Neural progenitor cell (in vitro differentiated cells): ENCODE measurements at regions not wholly inside any gene's neighbourhood (a gene's known extent, or its start where the extent isn't known, plus 50 kb on each side); places are given as distances from the start of the nearest gene placed in this dataset.
A peak's percentile ranks its signal among the peaks of the same experiment; 100 is the strongest.

ENCODE experiments used
- DNase-seq: peaks from one replicate; pipeline ENCODE4 v3.0.0-alpha.2; 2016; ENCODE audit warnings: low spot score
- H2AFZ ChIP-seq: fragments of 200-600 bp; sonication (generic); replicated peaks from 2 replicates; pipeline ENCODE4 v1.6.1; 2016; ENCODE audit warnings: antibody characterized with exemption
- H3F3A ChIP-seq: fragments of 200-600 bp; sonication (generic); 2 replicates; pipeline ENCODE4 v1.6.1; 2016; ENCODE audit warnings: antibody characterized with exemption, low read depth
- H3K27ac ChIP-seq: fragments of 200-600 bp; sonication (generic); 2 replicates; pipeline ENCODE4 v1.5.1; 2016; ENCODE audit warnings: mild to moderate bottlenecking
- H3K27me3 ChIP-seq: fragments of 200-600 bp; sonication (generic); 2 replicates; pipeline ENCODE4 v1.6.1; 2016; ENCODE audit warnings: mild to moderate bottlenecking, moderate library complexity
- H3K36me3 ChIP-seq: fragments of 200-600 bp; sonication (generic); 2 replicates; pipeline ENCODE4 v1.5.1; 2016
- H3K4me1 ChIP-seq: fragments of 200-600 bp; sonication (generic); 2 replicates; pipeline ENCODE4 v1.6.1; 2016; ENCODE audit warnings: mixed run types
- H3K4me2 ChIP-seq: fragments of 200-600 bp; sonication (generic); 2 replicates; pipeline ENCODE4 v1.6.1; 2016
- H3K4me3 ChIP-seq: fragments of 200-600 bp; sonication (generic); 2 replicates; pipeline ENCODE4 v1.5.1; 2016
- H3K79me2 ChIP-seq: fragments of 200-600 bp; sonication (generic); 2 replicates; pipeline ENCODE4 v1.6.1; 2016; ENCODE audit warnings: low read depth
- H3K9ac ChIP-seq: fragments of 200-600 bp; sonication (generic); 2 replicates; pipeline ENCODE4 v1.6.1; 2016
- H3K9me3 ChIP-seq: fragments of 200-600 bp; sonication (generic); 2 replicates; pipeline ENCODE4 v1.5.1; 2016; ENCODE audit warnings: low read depth
- H4K20me1 ChIP-seq: fragments of 200-600 bp; sonication (generic); 2 replicates; pipeline ENCODE4 v1.6.1; 2016; ENCODE audit warnings: low read depth
- H3K27ac Mint-ChIP-seq: 3 replicates; pipeline ENCODE4 v1.8.0; 2021; ENCODE audit warnings: mixed read lengths
- H3K27me3 Mint-ChIP-seq: 2 replicates; pipeline ENCODE4 v1.8.0; 2022; ENCODE audit warnings: low read depth, mild to moderate bottlenecking, inconsistent platforms, moderate library complexity, mixed read lengths; ENCODE audit not compliant: insufficient read depth
- H3K36me3 Mint-ChIP-seq: 3 replicates; pipeline ENCODE4 v1.8.0; 2021; ENCODE audit warnings: mixed read lengths
- H3K4me1 Mint-ChIP-seq: 3 replicates; pipeline ENCODE4 v1.8.0; 2021; ENCODE audit warnings: mixed read lengths
- H3K4me3 Mint-ChIP-seq: 3 replicates; pipeline ENCODE4 v1.8.0; 2021; ENCODE audit warnings: mild to moderate bottlenecking, moderate library complexity, mixed read lengths
- H3K9me3 Mint-ChIP-seq: 3 replicates; pipeline ENCODE4 v1.8.0; 2020; ENCODE audit warnings: mixed read lengths
- EZH2 ChIP-seq: fragments of 200-600 bp; sonication (generic); IDR thresholded peaks from 2 replicates; pipeline ENCODE4 v1.6.1; 2017; ENCODE audit warnings: antibody characterized with exemption, mild to moderate bottlenecking, moderate library complexity
- EZH2phosphoT487 ChIP-seq: fragments of 200-600 bp; sonication (generic); IDR thresholded peaks from 2 replicates; pipeline ENCODE4 v1.6.1; 2017; ENCODE audit warnings: antibody characterized with exemption
- TF ChIP-seq, protein P1 (sequence below): fragments of 200-600 bp; sonication (generic); IDR thresholded peaks from 2 replicates; pipeline ENCODE4 v1.5.1; 2017; ENCODE audit warnings: antibody characterized with exemption, mild to moderate bottlenecking

DNA sequence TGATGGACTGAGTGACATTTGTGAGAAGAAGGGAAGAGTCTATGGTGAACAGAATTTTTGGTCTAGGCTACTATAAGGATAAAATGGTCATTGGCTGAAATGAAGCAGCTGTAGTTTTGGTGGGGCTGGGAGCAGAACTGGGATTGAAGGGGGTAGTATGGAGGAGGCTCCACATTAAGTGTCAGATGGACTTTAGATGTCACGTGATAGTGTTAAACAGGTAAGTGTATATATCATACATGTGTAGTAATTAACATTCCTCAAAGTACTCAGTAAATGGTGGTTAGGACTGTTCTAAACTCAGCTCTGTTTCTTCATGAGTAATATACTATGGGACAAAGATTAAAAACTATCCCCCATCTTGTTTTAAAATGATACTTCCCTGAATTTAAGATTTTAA is 947.9 kb downstream of the PDHA2 start:
- DNase-seq: no peak
- no peaks in the 10 kb centered on the region for H3K36me3 ChIP-seq
- H3K9me3 ChIP-seq: no peaks in the 10 kb centered on the region
- no peaks in the 10 kb centered on the region for H3K27me3 ChIP-seq
- H3K27ac ChIP-seq: no peak overlapping the region
- H3K79me2 ChIP-seq: no peaks in the 10 kb centered on the region
- H3K9ac ChIP-seq: no peak overlapping the region
- Mint-ChIP-seq H3K27ac (no peak overlapping the region), H3K27me3 (no peaks in the 10 kb centered on the region), H3K36me3 (no peaks in the 10 kb centered on the region), H3K4me1 (no peaks in the 10 kb centered on the region), H3K4me3 (no peak overlapping the region), H3K9me3 (no peaks in the 10 kb centered on the region)
- H3K4me3 ChIP-seq: no peak overlapping the region
- H3F3A ChIP-seq: no peaks in the 10 kb centered on the region
- H3K4me2 ChIP-seq: no peak overlapping the region
- H3K4me1 ChIP-seq: no peaks in the 10 kb centered on the region
- TF ChIP-seq EZH2phosphoT487 (no peak), EZH2 (no peak)
- TF ChIP-seq, protein P1, sequence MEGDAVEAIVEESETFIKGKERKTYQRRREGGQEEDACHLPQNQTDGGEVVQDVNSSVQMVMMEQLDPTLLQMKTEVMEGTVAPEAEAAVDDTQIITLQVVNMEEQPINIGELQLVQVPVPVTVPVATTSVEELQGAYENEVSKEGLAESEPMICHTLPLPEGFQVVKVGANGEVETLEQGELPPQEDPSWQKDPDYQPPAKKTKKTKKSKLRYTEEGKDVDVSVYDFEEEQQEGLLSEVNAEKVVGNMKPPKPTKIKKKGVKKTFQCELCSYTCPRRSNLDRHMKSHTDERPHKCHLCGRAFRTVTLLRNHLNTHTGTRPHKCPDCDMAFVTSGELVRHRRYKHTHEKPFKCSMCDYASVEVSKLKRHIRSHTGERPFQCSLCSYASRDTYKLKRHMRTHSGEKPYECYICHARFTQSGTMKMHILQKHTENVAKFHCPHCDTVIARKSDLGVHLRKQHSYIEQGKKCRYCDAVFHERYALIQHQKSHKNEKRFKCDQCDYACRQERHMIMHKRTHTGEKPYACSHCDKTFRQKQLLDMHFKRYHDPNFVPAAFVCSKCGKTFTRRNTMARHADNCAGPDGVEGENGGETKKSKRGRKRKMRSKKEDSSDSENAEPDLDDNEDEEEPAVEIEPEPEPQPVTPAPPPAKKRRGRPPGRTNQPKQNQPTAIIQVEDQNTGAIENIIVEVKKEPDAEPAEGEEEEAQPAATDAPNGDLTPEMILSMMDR: no peak
- H2AFZ ChIP-seq: peak overlapping the region; percentile 22
- H4K20me1 ChIP-seq: no peaks in the 10 kb centered on the region

DNA sequence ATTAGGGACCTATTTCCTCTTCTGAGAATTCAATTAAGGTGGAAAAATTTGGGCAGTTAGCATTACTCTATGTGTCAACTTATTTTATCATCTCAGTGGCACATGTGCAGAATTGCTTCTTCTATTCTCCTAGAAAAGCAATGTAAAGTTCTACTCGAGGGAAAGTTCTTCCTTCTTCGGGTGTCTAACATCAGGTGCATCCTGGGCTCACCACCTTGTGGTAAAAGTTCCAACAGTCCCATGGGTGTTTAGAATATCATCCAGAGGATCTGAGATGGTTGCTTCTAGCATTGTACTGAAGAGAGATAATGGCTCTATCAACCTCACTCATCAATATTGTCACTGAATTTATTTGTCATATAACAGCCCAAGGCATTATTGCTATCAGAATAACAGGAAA is 969.7 kb downstream of the PDHA2 start:
- Histone ChIP-seq H3K9ac (no peak overlapping the region), H3K4me2 (no peak overlapping the region), H3F3A (no peaks in the 10 kb centered on the region), H3K9me3 (no peaks in the 10 kb centered on the region), H3K79me2 (no peaks in the 10 kb centered on the region), H2AFZ (no peak overlapping the region), H3K4me3 (no peak overlapping the region), H3K36me3 (no peaks in the 10 kb centered on the region), H3K4me1 (no peaks in the 10 kb centered on the region), H4K20me1 (no peaks in the 10 kb centered on the region), H3K27me3 (no peaks in the 10 kb centered on the region), H3K27ac (no peak overlapping the region)
- Mint-ChIP-seq H3K36me3 (no peaks in the 10 kb centered on the region), H3K4me3 (no peak overlapping the region), H3K9me3 (peaks cover 8% of the 10 kb centered on the region), H3K27me3 (peaks cover 2% of the 10 kb centered on the region), H3K27ac (no peak overlapping the region), H3K4me1 (peaks cover 2% of the 10 kb centered on the region)
- no peak for DNase-seq
- TF ChIP-seq, protein P1: no peak
- TF ChIP-seq EZH2phosphoT487 (no peak), EZH2 (no peak)

DNA sequence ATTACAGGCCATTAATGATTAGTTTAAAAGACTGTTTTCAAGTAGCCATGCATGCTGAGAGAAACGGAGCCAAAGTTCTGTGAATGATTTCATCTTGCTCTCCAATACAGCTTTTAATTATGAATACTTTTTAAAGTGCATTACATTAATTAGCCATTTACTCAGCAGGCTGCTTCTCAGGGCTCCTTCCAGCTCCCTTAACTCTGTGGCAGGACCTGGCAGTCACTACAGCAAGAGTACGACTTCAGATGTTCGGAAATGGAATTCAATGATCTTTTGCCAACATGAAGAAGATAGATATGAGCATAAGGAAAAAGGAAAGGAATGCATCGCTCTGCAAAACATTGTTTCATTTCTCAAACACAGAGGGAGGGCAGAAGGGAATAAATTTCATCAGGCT is 987.2 kb downstream of the PDHA2 start:
- H2AFZ ChIP-seq: peak overlapping the region; percentile 11
- H3K4me2 ChIP-seq: no peak overlapping the region
- TF ChIP-seq EZH2: no peak
- TF ChIP-seq EZH2phosphoT487: no peak
- TF ChIP-seq, protein P1: no peak
- DNase-seq: no peak
- H4K20me1 ChIP-seq: no peaks in the 10 kb centered on the region
- Mint-ChIP-seq H3K27me3 (no peaks in the 10 kb centered on the region), H3K36me3 (no peaks in the 10 kb centered on the region), H3K9me3 (no peaks in the 10 kb centered on the region), H3K4me1 (peaks cover 11% of the 10 kb centered on the region), H3K4me3 (no peak overlapping the region), H3K27ac (no peak overlapping the region)
- H3K79me2 ChIP-seq: no peaks in the 10 kb centered on the region
- H3K9me3 ChIP-seq: no peaks in the 10 kb centered on the region
- H3F3A ChIP-seq: no peaks in the 10 kb centered on the region
- no peaks in the 10 kb centered on the region for H3K27me3 ChIP-seq
- H3K4me1 ChIP-seq: no peaks in the 10 kb centered on the region
- H3K4me3 ChIP-seq: no peak overlapping the region
- no peak overlapping the region for H3K27ac ChIP-seq
- H3K36me3 ChIP-seq: no peaks in the 10 kb centered on the region
- H3K9ac ChIP-seq: no peak overlapping the region

DNA sequence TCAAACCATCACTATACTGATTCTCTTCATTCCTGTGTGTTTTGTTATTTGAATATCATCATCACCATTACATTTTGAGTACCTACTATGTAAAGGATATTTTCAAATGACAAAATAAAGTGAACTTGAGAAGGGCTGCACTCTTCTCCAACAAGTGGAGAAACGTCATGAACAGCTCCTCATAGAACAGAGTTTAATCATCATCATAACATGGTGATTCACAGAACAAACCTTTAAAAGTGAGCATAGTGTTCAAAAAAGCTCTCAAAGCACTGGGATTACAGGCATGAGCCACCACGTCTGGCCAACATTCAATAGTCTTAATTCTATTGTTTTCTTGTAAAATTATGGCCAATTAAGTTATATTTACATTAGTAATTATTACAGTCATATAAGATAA is 993.9 kb downstream of the PDHA2 start:
- no peaks in the 10 kb centered on the region for H3K4me1 ChIP-seq
- Mint-ChIP-seq H3K36me3 (no peaks in the 10 kb centered on the region), H3K27ac (no peak overlapping the region), H3K4me1 (no peaks in the 10 kb centered on the region), H3K4me3 (no peak overlapping the region), H3K27me3 (peaks cover 2% of the 10 kb centered on the region), H3K9me3 (no peaks in the 10 kb centered on the region)
- H3K79me2 ChIP-seq: no peaks in the 10 kb centered on the region
- H2AFZ ChIP-seq: no peak overlapping the region
- no peak for TF ChIP-seq EZH2phosphoT487
- TF ChIP-seq, protein P1: no peak
- TF ChIP-seq EZH2: no peak
- no peaks in the 10 kb centered on the region for H4K20me1 ChIP-seq
- no peak overlapping the region for H3K9ac ChIP-seq
- H3K27me3 ChIP-seq: no peaks in the 10 kb centered on the region
- H3K27ac ChIP-seq: no peak overlapping the region
- no peaks in the 10 kb centered on the region for H3K9me3 ChIP-seq
- no peak overlapping the region for H3K4me2 ChIP-seq
- H3F3A ChIP-seq: no peaks in the 10 kb centered on the region
- no peak for DNase-seq
- no peak overlapping the region for H3K4me3 ChIP-seq
- H3K36me3 ChIP-seq: no peaks in the 10 kb centered on the region
